MCF 10A (cell line): ENCODE measurements at regions not wholly inside any gene's neighbourhood (a gene's known extent, or its start where the extent isn't known, plus 50 kb on each side); places are given as distances from the start of the nearest gene placed in this dataset.

ENCODE experiments used
- BruUV-seq: library from RNA; stranded (reverse); fragments of 400-500 nt; replicated peaks from 2 replicates; lab custom pipeline; 2021; lab: Mats Ljungman, UMichigan
- CTCF ChIA-PET: fragments of 300-600 bp; sonication (Branson Sonifier 250); formaldehyde crosslinking; extraction: SDS; loops from one replicate; lab custom pipeline; 2021; ENCODE audit warnings: antibody characterized with exemption, inconsistent platforms; lab: Yijun Ruan, JAX
- POLR2A ChIA-PET: fragments of 300-600, 350-650 bp; sonication (Branson Sonifier 250); formaldehyde crosslinking; extraction: SDS; loops from one replicate; lab custom pipeline; 2020; ENCODE audit warnings: antibody characterized with exemption, inconsistent platforms; lab: Yijun Ruan, JAX
- DNase-seq: peaks from one replicate; pipeline ENCODE4 v3.0.0-alpha.2; 2018; ENCODE audit not compliant: unreplicated experiment
- H3K27ac Mint-ChIP-seq: one replicate; pipeline ENCODE4 v1.8.0; 2022; ENCODE audit warnings: mild to moderate bottlenecking, low read depth, mixed read lengths; ENCODE audit not compliant: unreplicated experiment
- H3K27me3 Mint-ChIP-seq: one replicate; pipeline ENCODE4 v1.8.0; 2022; ENCODE audit warnings: mixed read lengths; ENCODE audit not compliant: insufficient read depth, unreplicated experiment
- H3K36me3 Mint-ChIP-seq: one replicate; pipeline ENCODE4 v1.8.0; 2022; ENCODE audit warnings: mild to moderate bottlenecking, moderate library complexity, mixed read lengths; ENCODE audit not compliant: insufficient read depth, unreplicated experiment
- H3K4me1 Mint-ChIP-seq: one replicate; pipeline ENCODE4 v1.8.0; 2022; ENCODE audit warnings: mixed read lengths; ENCODE audit not compliant: insufficient read depth, unreplicated experiment
- H3K4me3 Mint-ChIP-seq: one replicate; pipeline ENCODE4 v1.8.0; 2022; ENCODE audit warnings: mild to moderate bottlenecking, moderate library complexity, mixed read lengths; ENCODE audit not compliant: unreplicated experiment
- H3K9me3 Mint-ChIP-seq: one replicate; pipeline ENCODE4 v1.8.0; 2022; ENCODE audit warnings: mixed read lengths; ENCODE audit not compliant: unreplicated experiment
- intact Hi-C: fragments of 100-400 bp; cut with micrococcal nuclease; formaldehyde crosslinking; loops from 2 replicates; pipeline ENCODE4 v1.14.1; 2022
- TF ChIP-seq, protein P1 (sequence below): fragments of 200-600 bp; IDR thresholded peaks from one replicate; pipeline ENCODE4 v1.8.0; 2022; ENCODE audit warnings: antibody characterized with exemption, mild to moderate bottlenecking; ENCODE audit not compliant: unreplicated experiment

DNA sequence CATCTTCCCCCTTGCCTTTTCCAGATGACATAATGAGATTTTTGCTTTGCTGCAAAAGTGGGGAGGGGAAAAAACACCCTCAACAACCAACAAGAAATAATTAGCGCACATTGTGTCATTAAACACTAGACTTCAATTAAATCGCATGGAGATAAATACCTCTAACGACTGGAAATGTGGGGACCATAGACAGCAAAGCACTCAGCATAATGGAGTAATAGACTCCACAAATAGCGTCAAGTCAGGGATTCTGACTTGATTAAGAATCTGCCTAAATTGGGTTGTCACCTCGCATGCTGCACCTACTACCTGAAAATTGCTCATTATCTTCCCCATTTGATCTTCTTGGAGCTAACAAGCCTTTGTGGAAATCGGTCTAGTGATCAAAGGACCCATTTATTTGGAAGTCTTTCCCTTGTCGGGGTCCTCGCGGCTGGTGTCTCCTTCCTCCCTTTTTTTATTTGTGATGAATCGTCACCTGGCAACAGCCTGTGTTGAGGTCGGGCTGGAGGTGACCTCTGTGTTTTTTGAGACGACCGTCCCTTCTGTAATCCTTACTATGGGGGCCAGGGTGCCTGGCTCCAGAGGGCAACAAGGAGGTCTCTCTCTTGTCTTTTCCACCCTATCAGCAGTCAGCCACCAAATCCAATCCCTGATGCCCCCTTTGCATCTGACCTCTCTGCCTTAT is 75.3 kb upstream of the IGSF21 start:
- no TSS peak for BruUV-seq
- Mint-ChIP-seq H3K4me1 (no peaks in the 10 kb centered on the region), H3K27ac (no peak overlapping the region), H3K36me3 (no peaks in the 10 kb centered on the region), H3K9me3 (no peaks in the 10 kb centered on the region), H3K27me3 (peaks cover 64% of the 10 kb centered on the region), H3K4me3 (no peak overlapping the region)
- TF ChIP-seq, protein P1, sequence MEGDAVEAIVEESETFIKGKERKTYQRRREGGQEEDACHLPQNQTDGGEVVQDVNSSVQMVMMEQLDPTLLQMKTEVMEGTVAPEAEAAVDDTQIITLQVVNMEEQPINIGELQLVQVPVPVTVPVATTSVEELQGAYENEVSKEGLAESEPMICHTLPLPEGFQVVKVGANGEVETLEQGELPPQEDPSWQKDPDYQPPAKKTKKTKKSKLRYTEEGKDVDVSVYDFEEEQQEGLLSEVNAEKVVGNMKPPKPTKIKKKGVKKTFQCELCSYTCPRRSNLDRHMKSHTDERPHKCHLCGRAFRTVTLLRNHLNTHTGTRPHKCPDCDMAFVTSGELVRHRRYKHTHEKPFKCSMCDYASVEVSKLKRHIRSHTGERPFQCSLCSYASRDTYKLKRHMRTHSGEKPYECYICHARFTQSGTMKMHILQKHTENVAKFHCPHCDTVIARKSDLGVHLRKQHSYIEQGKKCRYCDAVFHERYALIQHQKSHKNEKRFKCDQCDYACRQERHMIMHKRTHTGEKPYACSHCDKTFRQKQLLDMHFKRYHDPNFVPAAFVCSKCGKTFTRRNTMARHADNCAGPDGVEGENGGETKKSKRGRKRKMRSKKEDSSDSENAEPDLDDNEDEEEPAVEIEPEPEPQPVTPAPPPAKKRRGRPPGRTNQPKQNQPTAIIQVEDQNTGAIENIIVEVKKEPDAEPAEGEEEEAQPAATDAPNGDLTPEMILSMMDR = no peak
- intact Hi-C loops = no loop called here
- no peak for DNase-seq
- CTCF ChIA-PET = no interaction called here
- POLR2A ChIA-PET = no interaction called here

DNA sequence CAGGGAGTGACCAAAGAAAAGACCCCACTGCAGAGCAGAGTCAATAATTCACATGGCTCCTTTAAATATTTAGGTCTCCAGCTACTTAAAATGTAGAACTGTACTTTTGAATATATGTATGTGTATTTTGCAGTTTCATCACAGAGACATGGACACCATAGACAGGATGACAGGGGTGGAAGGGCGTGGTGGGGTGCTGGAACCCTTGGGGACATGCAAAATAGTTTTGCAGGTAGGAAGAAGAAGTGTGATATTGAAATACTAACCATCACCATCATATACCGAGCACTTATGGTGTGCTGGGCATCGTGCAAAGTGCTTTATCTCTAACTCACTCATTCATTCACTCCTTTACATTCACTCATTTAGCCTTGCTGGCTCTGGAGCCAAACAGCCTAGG is 72.5 kb upstream of the IGSF21 start:
- TF ChIP-seq, protein P1 = no peak
- Mint-ChIP-seq H3K4me1 (no peaks in the 10 kb centered on the region), H3K27ac (no peak overlapping the region), H3K36me3 (no peaks in the 10 kb centered on the region), H3K27me3 (peaks cover 51% of the 10 kb centered on the region), H3K4me3 (no peak overlapping the region), H3K9me3 (no peaks in the 10 kb centered on the region)
- no TSS peak for BruUV-seq
- intact Hi-C loops = no loop called here
- ChIA-PET CTCF (no interaction called here), POLR2A (no interaction called here)
- no peak for DNase-seq

DNA sequence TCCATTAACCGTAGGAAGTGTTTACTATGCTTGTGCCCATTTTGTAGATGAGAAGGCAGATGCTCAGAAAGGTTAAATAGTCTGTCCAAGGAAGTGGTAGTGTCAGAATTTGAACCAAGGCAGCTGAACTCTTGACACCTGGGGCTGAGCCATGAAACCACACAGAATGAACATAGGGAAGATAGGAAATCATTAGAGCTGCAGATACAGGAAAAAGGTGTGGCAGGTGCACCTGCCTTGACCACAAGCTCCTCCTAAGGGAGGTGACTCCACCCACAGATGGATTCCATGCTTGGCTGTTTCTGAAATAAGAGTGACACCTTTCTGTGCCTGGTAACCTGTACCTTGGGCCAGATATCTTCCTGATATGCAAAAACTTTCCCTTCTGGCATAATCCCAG is 69.9 kb upstream of the IGSF21 start:
- H3K4me1 Mint-ChIP-seq = no peaks in the 10 kb centered on the region
- H3K36me3 Mint-ChIP-seq = no peaks in the 10 kb centered on the region
- no peak overlapping the region for H3K4me3 Mint-ChIP-seq
- no TSS peak for BruUV-seq
- no peak overlapping the region for H3K27ac Mint-ChIP-seq
- CTCF ChIA-PET = no interaction called here
- H3K27me3 Mint-ChIP-seq = peaks cover 27% of the 10 kb centered on the region
- H3K9me3 Mint-ChIP-seq = no peaks in the 10 kb centered on the region
- intact Hi-C loops = no loop called here
- TF ChIP-seq, protein P1 = no peak
- DNase-seq = no peak
- POLR2A ChIA-PET = interaction anchor here (1.0 kb wide), 1 partner anchor 17 kb away, joined by 3 read pairs; no protein-coding TSS in a partner anchor

DNA sequence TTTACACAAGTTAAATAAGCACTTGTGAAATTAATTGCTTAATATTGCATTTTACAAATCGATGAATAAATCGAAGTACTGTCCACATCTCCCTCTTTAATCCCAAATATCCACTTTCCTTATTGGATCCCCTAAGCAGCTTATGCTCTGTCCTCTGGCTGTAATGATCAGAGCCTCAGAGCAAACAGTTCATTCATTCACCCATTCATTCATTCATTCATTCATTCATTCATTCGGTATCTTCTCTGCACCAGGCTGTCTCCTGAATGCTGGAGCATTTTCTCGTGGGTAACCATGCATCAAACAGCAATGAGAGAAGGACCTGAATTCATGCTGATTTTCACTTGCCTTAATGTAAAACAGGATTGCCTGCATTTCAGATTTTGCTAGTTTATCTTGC is 69.5 kb upstream of the IGSF21 start:
- H3K27me3 Mint-ChIP-seq = peaks cover 26% of the 10 kb centered on the region
- H3K36me3 Mint-ChIP-seq = no peaks in the 10 kb centered on the region
- no peaks in the 10 kb centered on the region for H3K9me3 Mint-ChIP-seq
- TF ChIP-seq, protein P1 = no peak
- no peak for DNase-seq
- no TSS peak for BruUV-seq
- POLR2A ChIA-PET = no interaction called here
- H3K27ac Mint-ChIP-seq = no peak overlapping the region
- CTCF ChIA-PET = no interaction called here
- intact Hi-C loops = no loop called here
- H3K4me1 Mint-ChIP-seq = no peaks in the 10 kb centered on the region
- no peak overlapping the region for H3K4me3 Mint-ChIP-seq
